Activated T-helper 9 cell treated with anti-CD3 and anti-CD28 coated beads, Interleukin-2, amount 50 U/mL, for 16 hours (primary cell): ENCODE measurements at regions not wholly inside any gene's neighbourhood (a gene's known extent, or its start where the extent isn't known, plus 50 kb on each side); places are given as distances from the start of the nearest gene placed in this dataset.

Experiments used
- DNase-seq: peaks from one replicate; pipeline ENCODE4 v3.0.0-alpha.2; 2020; ENCODE audit warnings: low read depth

- no peak for DNase-seq
Observed at GRCh38 chr1:38718031-38718430, 141.5 kb downstream of the RRAGC start.

GRCh38 chr1:38716229-38716628 lies 143.3 kb downstream of the RRAGC start:
- no peak for DNase-seq

GRCh38 chr1:38715415-38715814 lies 144.2 kb downstream of the RRAGC start:
- no peak for DNase-seq

GRCh38 chr1:38712046-38712445 lies 147.5 kb downstream of the RRAGC start:
- DNase-seq, result no peak

- no peak for DNase-seq
Observed at GRCh38 chr1:38708701-38709258, 150.8 kb downstream of the RRAGC start.

- DNase-seq, result no peak
Observed at GRCh38 chr1:38701088-38701487, 158.5 kb downstream of the RRAGC start.

GRCh38 chr1:38700077-38700470 lies 159.5 kb downstream of the RRAGC start:
- no peak for DNase-seq

GRCh38 chr1:38699330-38700076 lies 160.1 kb downstream of the RRAGC start:
- no peak for DNase-seq

- no peak for DNase-seq
Observed at GRCh38 chr1:38697387-38697786, 162.2 kb downstream of the RRAGC start.

- no peak for DNase-seq
Observed at GRCh38 chr1:38696371-38696770, 163.2 kb downstream of the RRAGC start.

- no peak for DNase-seq
Observed at GRCh38 chr1:38693759-38694158, 165.8 kb downstream of the RRAGC start.

GRCh38 chr1:38693031-38693430 lies 166.5 kb downstream of the RRAGC start:
- DNase-seq, result no peak

GRCh38 chr1:38690790-38691449 lies 168.7 kb downstream of the RRAGC start:
- no peak for DNase-seq

- no peak for DNase-seq
Observed at GRCh38 chr1:38686927-38687255, 172.7 kb downstream of the RRAGC start.

GRCh38 chr1:38686167-38686926 lies 173.2 kb downstream of the RRAGC start:
- no peak for DNase-seq

GRCh38 chr1:38685388-38685787 lies 174.2 kb downstream of the RRAGC start:
- no peak for DNase-seq

- no peak for DNase-seq
Observed at GRCh38 chr1:38680801-38681510, 178.6 kb downstream of the RRAGC start.

GRCh38 chr1:38677756-38678155 lies 181.8 kb downstream of the RRAGC start:
- no peak for DNase-seq

- no peak for DNase-seq
Observed at GRCh38 chr1:38677311-38677710, 182.3 kb downstream of the RRAGC start.

GRCh38 chr1:38672692-38673091 lies 186.9 kb downstream of the RRAGC start:
- no peak for DNase-seq

GRCh38 chr1:38671221-38671620 lies 188.4 kb downstream of the RRAGC start:
- no peak for DNase-seq

- no peak for DNase-seq
Observed at GRCh38 chr1:38670544-38671122, 188.9 kb downstream of the RRAGC start.
